ENCODE measurements at regions not wholly inside any gene's neighbourhood (a gene's known extent, or its start where the extent isn't known, plus 50 kb on each side); places are given as distances from the start of the nearest gene placed in this dataset.
"Not testable (repeated sequence)": the region's sequence is repeated elsewhere in the genome, so short reads cannot be mapped to it uniquely, and the experiment has no call there.

GRCh38 chr5:57002959-57003485 lies 51.1 kb upstream of the MIER3 start:
- no peak for DNase-seq (ENCODE audit: low read depth)
- H3K4me3 ChIP-seq (ENCODE audit: low read depth, low read length): no peak overlapping the region
- no peak for TF ChIP-seq POLR2A (IDR thresholded peaks at IDR 0.05; ENCODE audit: extremely low read depth, insufficient read length)
- TF ChIP-seq, protein P1, sequence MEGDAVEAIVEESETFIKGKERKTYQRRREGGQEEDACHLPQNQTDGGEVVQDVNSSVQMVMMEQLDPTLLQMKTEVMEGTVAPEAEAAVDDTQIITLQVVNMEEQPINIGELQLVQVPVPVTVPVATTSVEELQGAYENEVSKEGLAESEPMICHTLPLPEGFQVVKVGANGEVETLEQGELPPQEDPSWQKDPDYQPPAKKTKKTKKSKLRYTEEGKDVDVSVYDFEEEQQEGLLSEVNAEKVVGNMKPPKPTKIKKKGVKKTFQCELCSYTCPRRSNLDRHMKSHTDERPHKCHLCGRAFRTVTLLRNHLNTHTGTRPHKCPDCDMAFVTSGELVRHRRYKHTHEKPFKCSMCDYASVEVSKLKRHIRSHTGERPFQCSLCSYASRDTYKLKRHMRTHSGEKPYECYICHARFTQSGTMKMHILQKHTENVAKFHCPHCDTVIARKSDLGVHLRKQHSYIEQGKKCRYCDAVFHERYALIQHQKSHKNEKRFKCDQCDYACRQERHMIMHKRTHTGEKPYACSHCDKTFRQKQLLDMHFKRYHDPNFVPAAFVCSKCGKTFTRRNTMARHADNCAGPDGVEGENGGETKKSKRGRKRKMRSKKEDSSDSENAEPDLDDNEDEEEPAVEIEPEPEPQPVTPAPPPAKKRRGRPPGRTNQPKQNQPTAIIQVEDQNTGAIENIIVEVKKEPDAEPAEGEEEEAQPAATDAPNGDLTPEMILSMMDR (IDR thresholded peaks at IDR 0.05; ENCODE audit: low read depth, low read length): no peak
- no peak for TF ChIP-seq MYC (IDR thresholded peaks at IDR 0.05; ENCODE audit: low read depth, low read length)
- TF ChIP-seq, protein P2, sequence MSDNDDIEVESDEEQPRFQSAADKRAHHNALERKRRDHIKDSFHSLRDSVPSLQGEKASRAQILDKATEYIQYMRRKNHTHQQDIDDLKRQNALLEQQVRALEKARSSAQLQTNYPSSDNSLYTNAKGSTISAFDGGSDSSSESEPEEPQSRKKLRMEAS (IDR thresholded peaks at IDR 0.05; ENCODE audit: low read depth, low read length): no peak

GRCh38 chr5:57003566-57003965 lies 51.6 kb upstream of the MIER3 start:
- DNase-seq (ENCODE audit: low read depth); H3K4me3 ChIP-seq (ENCODE audit: low read depth, low read length): not testable (repeated sequence)

DNA sequence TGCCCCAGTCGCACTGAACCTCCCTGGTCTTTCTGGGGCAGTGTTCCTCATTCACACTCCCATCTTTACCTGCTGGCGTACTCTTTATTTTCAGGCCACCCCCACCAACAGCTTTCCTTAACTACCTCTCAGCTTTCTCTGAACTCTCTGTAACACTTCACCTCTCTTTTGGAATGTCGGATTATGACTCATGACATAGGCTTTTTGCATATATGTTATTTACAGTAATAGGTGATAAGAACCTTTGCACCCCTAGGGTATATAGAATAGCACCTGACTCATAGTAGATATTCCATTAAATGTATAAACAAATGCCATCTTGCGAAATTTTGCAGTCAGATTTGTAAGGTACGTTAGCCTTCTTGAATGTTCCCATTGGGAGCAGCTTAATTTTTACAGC lies 52.9 kb upstream of the MIER3 start:
- TF ChIP-seq POLR2A (IDR thresholded peaks at IDR 0.05; ENCODE audit: extremely low read depth, insufficient read length) (no peak), MYC (IDR thresholded peaks at IDR 0.05; ENCODE audit: low read depth, low read length) (no peak)
- TF ChIP-seq, protein P1 (IDR thresholded peaks at IDR 0.05; ENCODE audit: low read depth, low read length): no peak
- TF ChIP-seq, protein P2 (IDR thresholded peaks at IDR 0.05; ENCODE audit: low read depth, low read length): no peak
- no peak overlapping the region for H3K4me3 ChIP-seq (ENCODE audit: low read depth, low read length)
- no peak for DNase-seq (ENCODE audit: low read depth)

GRCh38 chr5:57007344-57007743 lies 55.4 kb upstream of the MIER3 start:
- no peak overlapping the region for H3K4me3 ChIP-seq (ENCODE audit: low read depth, low read length)
- TF ChIP-seq, protein P1 (IDR thresholded peaks at IDR 0.05; ENCODE audit: low read depth, low read length): no peak
- TF ChIP-seq MYC (IDR thresholded peaks at IDR 0.05; ENCODE audit: low read depth, low read length) (no peak), POLR2A (IDR thresholded peaks at IDR 0.05; ENCODE audit: extremely low read depth, insufficient read length) (no peak)
- TF ChIP-seq, protein P2 (IDR thresholded peaks at IDR 0.05; ENCODE audit: low read depth, low read length): no peak
- DNase-seq (ENCODE audit: low read depth): no peak

DNA sequence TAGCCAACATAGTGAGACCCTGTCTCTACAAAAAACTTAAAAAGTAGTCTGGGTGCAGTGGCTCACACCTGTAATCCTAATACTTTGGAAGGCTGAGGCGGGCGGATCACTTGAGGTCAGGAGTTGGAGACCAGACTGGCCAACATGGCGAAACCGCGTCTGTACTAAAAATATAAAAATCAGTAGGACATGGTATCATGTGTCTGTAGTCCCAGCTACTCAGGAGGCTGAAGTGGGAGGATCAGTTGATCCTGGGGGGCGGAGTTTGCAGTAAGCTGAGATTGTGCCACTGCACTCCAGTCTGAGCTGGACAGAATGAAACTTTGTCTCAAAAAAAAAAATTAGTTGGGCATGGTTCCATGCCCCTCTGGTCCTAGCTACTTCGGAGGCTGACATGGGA lies 57.9 kb upstream of the MIER3 start:
- no peak for DNase-seq (ENCODE audit: low read depth)
- H3K4me3 ChIP-seq (ENCODE audit: low read depth, low read length): no peak overlapping the region
- TF ChIP-seq, protein P1 (IDR thresholded peaks at IDR 0.05; ENCODE audit: low read depth, low read length): no peak
- TF ChIP-seq MYC (IDR thresholded peaks at IDR 0.05; ENCODE audit: low read depth, low read length): no peak
- no peak for TF ChIP-seq POLR2A (IDR thresholded peaks at IDR 0.05; ENCODE audit: extremely low read depth, insufficient read length)
- TF ChIP-seq, protein P2 (IDR thresholded peaks at IDR 0.05; ENCODE audit: low read depth, low read length): no peak

DNA sequence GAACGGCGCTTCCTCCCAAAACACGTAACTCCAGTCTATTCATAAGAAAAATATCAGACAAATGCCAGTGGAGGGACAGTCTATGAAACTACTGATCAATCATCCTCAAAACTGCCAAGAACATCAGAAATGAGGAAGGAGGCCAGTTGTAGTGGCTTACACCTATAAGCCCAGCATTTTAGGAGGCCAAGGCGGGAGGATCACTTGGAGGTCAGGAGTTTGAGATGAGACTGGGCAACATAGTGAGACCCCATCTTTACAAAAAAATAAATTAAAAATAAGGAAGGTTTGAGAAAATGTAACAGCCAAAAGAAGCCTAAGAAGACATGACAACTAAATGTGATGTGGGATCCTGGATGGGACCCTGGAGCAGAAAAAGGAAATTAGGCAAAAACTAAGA lies 58.9 kb upstream of the MIER3 start:
- TF ChIP-seq, protein P2 (IDR thresholded peaks at IDR 0.05; ENCODE audit: low read depth, low read length): no peak
- no peak for TF ChIP-seq POLR2A (IDR thresholded peaks at IDR 0.05; ENCODE audit: extremely low read depth, insufficient read length)
- TF ChIP-seq MYC (IDR thresholded peaks at IDR 0.05; ENCODE audit: low read depth, low read length): no peak
- TF ChIP-seq, protein P1 (IDR thresholded peaks at IDR 0.05; ENCODE audit: low read depth, low read length): no peak
- no peak overlapping the region for H3K4me3 ChIP-seq (ENCODE audit: low read depth, low read length)
- DNase-seq (ENCODE audit: low read depth): no peak
